Liver (tissue), 7 donors: ENCODE measurements at regions not wholly inside any gene's neighbourhood (a gene's known extent, or its start where the extent isn't known, plus 50 kb on each side); places are given as distances from the start of the nearest gene placed in this dataset.

Experiments used
- DNase-seq: peaks from one replicate; pipeline ENCODE4 v3.0.0-alpha.2; 2017; ENCODE audit warnings: low spot score
- H3K27ac ChIP-seq, 2 donors: one replicate each; pipeline ENCODE4 v1.7.0; 2013; ENCODE audit warnings: inconsistent platforms in 2 of 2, low read length in 2 of 2, control low read depth in 1 of 2, low read depth in 1 of 2, mild to moderate bottlenecking in 1 of 2
- H3K27me3 ChIP-seq, 4 donors: one replicate each; pipeline versions ENCODE4 v1.6.1 to v1.7.0; 2013; ENCODE audit warnings: low read length in 3 of 4, inconsistent platforms in 1 of 4, mild to moderate bottlenecking in 1 of 4, moderate library complexity in 1 of 4; ENCODE audit not compliant: control insufficient read depth in 4 of 4, insufficient read depth in 4 of 4
- H3K36me3 ChIP-seq, 4 donors: one replicate each; pipeline versions ENCODE4 v1.6.1 to v1.7.0; 2013; ENCODE audit warnings: low read length in 3 of 4, mild to moderate bottlenecking in 3 of 4, low read depth in 1 of 4, moderate library complexity in 1 of 4; ENCODE audit not compliant: control insufficient read depth in 4 of 4, insufficient read depth in 3 of 4
- H3K4me1 ChIP-seq, 4 donors: one replicate each; pipeline versions ENCODE4 v1.6.1 to v1.7.0; 2013; ENCODE audit warnings: low read length in 3 of 4, mild to moderate bottlenecking in 3 of 4, moderate library complexity in 1 of 4; ENCODE audit not compliant: control insufficient read depth in 4 of 4, insufficient read depth in 4 of 4
- H3K4me3 ChIP-seq, 3 donors: one replicate each; pipeline versions ENCODE4 v1.6.1 to v1.7.0; 2013; ENCODE audit warnings: low read length in 3 of 3, control low read depth in 1 of 3, low read depth in 1 of 3, mild to moderate bottlenecking in 1 of 3
- H3K9ac ChIP-seq, 2 donors: one replicate each; pipeline ENCODE4 v1.7.0; 2013; ENCODE audit warnings: low read length in 2 of 2, mild to moderate bottlenecking in 2 of 2, moderate library complexity in 2 of 2, control low read depth in 1 of 2, low read depth in 1 of 2
- H3K9me3 ChIP-seq, 4 donors: one replicate each; pipeline versions ENCODE4 v1.6.1 to v1.7.0; 2013; ENCODE audit warnings: low read length in 3 of 4; ENCODE audit not compliant: control insufficient read depth in 4 of 4
- ATF3 ChIP-seq: IDR thresholded peaks from 2 replicates; pipeline ENCODE4 v1.6.1; 2016; ENCODE audit warnings: antibody characterized with exemption
- EGR1 ChIP-seq, 2 donors: IDR thresholded peaks; 2 replicates each; pipeline ENCODE4 v1.6.1; 2016 to 2018; ENCODE audit warnings: antibody characterized with exemption in 2 of 2, low read depth in 2 of 2
- FOXA1 ChIP-seq: IDR thresholded peaks from 2 replicates; pipeline ENCODE4 v1.6.1; 2016; ENCODE audit warnings: antibody characterized with exemption
- FOXA2 ChIP-seq: IDR thresholded peaks from 2 replicates; pipeline ENCODE4 v1.6.1; 2016; ENCODE audit warnings: antibody characterized with exemption
- HNF4A ChIP-seq, 2 donors: conservative IDR thresholded peaks; 2 replicates each; pipeline ENCODE4 v1.6.1; 2016; ENCODE audit warnings: antibody characterized with exemption in 2 of 2, mild to moderate bottlenecking in 2 of 2
- JUND ChIP-seq, 2 donors: IDR thresholded peaks; 2 replicates each; pipeline ENCODE4 v1.6.1; 2016; ENCODE audit warnings: antibody characterized with exemption in 2 of 2
- RAD21 ChIP-seq, 2 donors: IDR thresholded peaks; 2 replicates each; pipeline ENCODE4 v1.6.1; 2016; ENCODE audit warnings: antibody characterized with exemption in 2 of 2, mild to moderate bottlenecking in 2 of 2
- REST ChIP-seq: IDR thresholded peaks from 2 replicates; pipeline ENCODE4 v1.6.1; 2016; ENCODE audit warnings: antibody characterized with exemption, mild to moderate bottlenecking
- RXRA ChIP-seq, 2 donors: IDR thresholded peaks; 2 replicates each; pipeline ENCODE4 v1.6.1; 2017 to 2018; ENCODE audit warnings: antibody characterized with exemption in 2 of 2, mild to moderate bottlenecking in 1 of 2
- YY1 ChIP-seq: IDR thresholded peaks from 2 replicates; pipeline ENCODE4 v1.6.1; 2016; ENCODE audit warnings: antibody characterized with exemption, mild to moderate bottlenecking
- ZBTB33 ChIP-seq: IDR thresholded peaks from 2 replicates; pipeline ENCODE4 v1.6.1; 2016; ENCODE audit warnings: antibody characterized with exemption
- WGBS: extraction: QIAGEN DNeasy Blood & Tissue Kit; methylation state at CpG from one replicate; pipeline ENCODE4 v1.1.7; 2013; 5-methylcytosine and 5-hydroxymethylcytosine counted together
- donor health status: healthy.
- donor health status: healthy.
- donor health status: healthy.
- donor health status: healthy.

- Histone ChIP-seq H3K27ac (peak overlapping the region in 1 of 2 donors; percentile 38), H3K27me3 (no peaks in the 10 kb centered on the region), H3K9ac (no peak overlapping the region), H3K4me3 (no peak overlapping the region), H3K4me1 (peaks cover 0 to 12% (median under 1%) of the 10 kb centered on the region in 4 donors), H3K9me3 (peaks cover 0 to 4% (median 2%) of the 10 kb centered on the region in 4 donors), H3K36me3 (no peaks in the 10 kb centered on the region)
- DNase-seq, result no peak
- WGBS, result 85% methylated on average over 5 of the region's 5 CpGs
- TF ChIP-seq FOXA2 (no peak), ZBTB33 (no peak), REST (no peak), FOXA1 (no peak), YY1 (no peak), RAD21 (IDR thresholded peaks at IDR 0.05) (no peak)
Observed at GRCh38 chr15:70508561-70509281, 254.6 kb downstream of the UACA start.

GRCh38 chr15:70507772-70508371 lies 255.5 kb downstream of the UACA start:
- peaks cover 0 to 4% (median 2%) of the 10 kb centered on the region in 4 donors for H3K9me3 ChIP-seq
- DNase-seq, result no peak
- H3K4me3 ChIP-seq, result no peak overlapping the region
- H3K9ac ChIP-seq, result no peak overlapping the region
- TF ChIP-seq JUND (IDR thresholded peaks at IDR 0.05), result peak in 1 of 2 donors; percentile 88
- TF ChIP-seq HNF4A (conservative IDR thresholded peaks at IDR 0.05), result peak in 1 of 2 donors; percentile 29
- peak; percentile 90 for TF ChIP-seq FOXA2
- TF ChIP-seq RAD21 (IDR thresholded peaks at IDR 0.05), result no peak
- peak; percentile 30 for TF ChIP-seq ATF3
- TF ChIP-seq FOXA1, result peak; percentile 72
- no peak for TF ChIP-seq EGR1 (IDR thresholded peaks at IDR 0.05; ENCODE audit: low read depth in 2 of 2)
- peak in 1 of 2 donors; percentile 60 for TF ChIP-seq RXRA (IDR thresholded peaks at IDR 0.05)
- no peak overlapping the region for H3K27ac ChIP-seq
- WGBS, result 79% methylated on average over 1 of the region's 1 CpG
- no peaks in the 10 kb centered on the region for H3K36me3 ChIP-seq
- H3K27me3 ChIP-seq, result no peaks in the 10 kb centered on the region
- peaks cover 0 to 14% (median under 1%) of the 10 kb centered on the region in 4 donors for H3K4me1 ChIP-seq
